GM12891 (cell line): ENCODE measurements at regions not wholly inside any gene's neighbourhood (a gene's known extent, or its start where the extent isn't known, plus 50 kb on each side); places are given as distances from the start of the nearest gene placed in this dataset.

Experiments
- DNase-seq: peaks from one replicate; pipeline ENCODE4 v3.0.0; 2011; ENCODE audit warnings: low spot score; ENCODE audit not compliant: insufficient read length
- FAIRE-seq: peaks from 2 replicates; lab custom pipeline; 2011; peaks lifted over from hg19 to GRCh38; lab: Jason Lieb, UNC
- PAX5 ChIP-seq: IDR thresholded peaks from 2 replicates; pipeline ENCODE4 v1.6.1; 2011; ENCODE audit warnings: low read length, moderate library complexity, mild to moderate bottlenecking; ENCODE audit not compliant: insufficient read depth, severe bottlenecking
- POLR2A ChIP-seq: IDR thresholded peaks from 2 replicates; pipeline ENCODE4 v1.6.1; 2011; ENCODE audit warnings: low read depth, low read length, control low read depth
- POLR2AphosphoS5 ChIP-seq: IDR thresholded peaks from 2 replicates; pipeline ENCODE4 v1.6.1; 2011; ENCODE audit warnings: low read depth, low read length, control low read depth
- POU2F2 ChIP-seq: IDR thresholded peaks from 2 replicates; pipeline ENCODE4 v1.6.1; 2011; ENCODE audit warnings: low read depth, mild to moderate bottlenecking, control low read depth, low read length, moderate library complexity
- SPI1 ChIP-seq: IDR thresholded peaks from 2 replicates; pipeline ENCODE4 v1.6.1; 2011; ENCODE audit warnings: low read depth, low read length, control low read depth
- TAF1 ChIP-seq: IDR thresholded peaks from 2 replicates; pipeline ENCODE4 v1.6.1; 2011; ENCODE audit warnings: low read depth, low read length, control low read depth

DNA sequence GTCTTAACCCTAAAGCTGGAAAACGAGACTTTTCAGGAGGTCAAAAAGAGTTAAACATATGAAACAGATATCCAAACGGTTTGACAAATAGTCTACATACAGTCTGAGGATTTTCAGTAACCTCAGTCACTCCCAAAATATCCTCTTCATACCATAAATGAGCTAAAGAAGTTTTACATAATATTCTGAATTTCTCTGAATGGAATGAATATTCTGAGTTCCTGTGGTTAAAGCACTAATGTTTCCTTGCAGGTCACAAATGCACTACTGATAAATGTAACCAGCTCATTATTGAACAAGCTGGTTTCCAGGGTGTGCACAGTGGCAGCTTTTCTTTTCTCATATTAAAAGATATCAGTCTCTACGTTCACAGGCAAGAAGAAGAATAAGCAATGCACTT is 137.4 kb upstream of the POU1F1 start:
- TF ChIP-seq TAF1 (no peak), POU2F2 (no peak), POLR2AphosphoS5 (no peak), PAX5 (no peak), SPI1 (no peak), POLR2A (no peak)
- FAIRE-seq, result no peak

DNA sequence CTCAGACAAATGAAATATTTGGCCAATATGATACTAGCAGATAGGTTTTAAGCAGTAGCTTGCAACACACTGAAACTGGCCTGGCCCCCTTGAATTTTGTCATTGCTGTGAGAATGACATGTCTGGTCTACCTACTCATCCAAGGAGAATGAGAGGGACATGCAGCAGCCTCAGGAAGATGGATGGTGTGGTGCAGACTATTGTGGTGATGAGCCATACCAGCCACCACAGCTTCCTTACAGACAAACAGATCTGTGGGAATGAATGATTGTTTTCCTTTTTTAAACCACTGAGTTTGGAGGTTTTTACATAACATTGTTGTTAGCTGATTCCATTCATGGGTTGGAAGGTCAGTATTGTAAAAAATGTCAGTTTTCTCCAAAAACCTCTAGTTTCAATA is 133.7 kb upstream of the POU1F1 start:
- DNase-seq (no peak), FAIRE-seq (no peak)
- TF ChIP-seq POLR2AphosphoS5 (no peak), PAX5 (no peak), POU2F2 (no peak), TAF1 (no peak), POLR2A (no peak), SPI1 (no peak)

More for the DNA sequence above, 137.4 kb upstream of the POU1F1 start:
- DNase-seq, result no peak

DNA sequence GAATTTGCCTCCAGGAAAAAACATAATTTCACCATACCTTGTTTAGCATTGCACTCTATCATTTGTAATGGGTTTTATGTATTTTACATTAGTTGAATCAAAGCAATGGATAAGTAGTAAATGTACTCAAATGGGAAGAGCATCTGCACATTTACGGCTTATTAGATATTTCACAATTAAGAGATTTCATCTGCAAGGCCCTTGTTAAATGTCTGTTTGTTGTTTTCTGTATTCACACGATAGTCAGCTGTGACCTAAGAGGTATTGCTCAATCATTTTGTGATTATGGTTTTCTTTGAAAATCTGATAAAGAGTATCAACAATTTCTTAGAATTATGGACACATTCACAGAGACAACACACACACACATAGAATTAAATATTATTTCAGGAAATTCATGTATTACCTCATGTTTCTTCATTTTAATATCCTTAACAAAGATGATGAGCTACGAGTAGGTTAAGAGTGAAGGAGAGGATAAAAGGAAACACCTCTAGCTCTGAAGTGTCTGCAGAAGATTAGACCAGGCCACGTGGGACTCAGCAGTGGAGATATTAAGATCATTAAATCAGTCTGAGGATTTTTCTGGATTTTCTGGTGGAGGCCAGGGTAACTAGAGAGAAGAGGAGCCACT is 121.9 kb upstream of the POU1F1 start:
- no peak for DNase-seq

DNA sequence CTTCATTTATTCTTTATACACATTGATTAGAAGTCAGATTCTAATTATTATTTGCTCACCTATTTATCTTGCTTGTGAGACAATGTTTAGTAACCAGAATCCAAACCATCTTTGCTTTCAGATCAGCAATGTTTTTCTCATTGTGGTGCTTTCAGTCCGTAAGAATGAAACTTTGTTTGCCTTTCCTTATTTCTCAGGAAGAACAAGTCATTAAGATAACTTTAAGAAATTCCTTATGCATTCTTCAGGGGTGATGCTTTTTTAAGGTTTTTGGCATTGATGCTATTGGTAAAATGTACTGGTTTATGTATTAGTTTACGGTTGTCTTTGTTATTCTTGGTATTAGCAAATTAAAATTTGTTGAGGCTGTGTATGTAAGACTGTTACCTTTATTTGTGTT is 120.8 kb upstream of the POU1F1 start:
- no peak for FAIRE-seq
- no peak for DNase-seq
- TF ChIP-seq POLR2AphosphoS5 (no peak), TAF1 (no peak), POLR2A (no peak), SPI1 (no peak), POU2F2 (no peak), PAX5 (no peak)

More for the DNA sequence above, 121.9 kb upstream of the POU1F1 start:
- no peak for FAIRE-seq
- TF ChIP-seq PAX5, result no peak
- no peak for TF ChIP-seq POLR2A
- TF ChIP-seq SPI1, result no peak
- no peak for TF ChIP-seq TAF1
- TF ChIP-seq POU2F2, result no peak
- no peak for TF ChIP-seq POLR2AphosphoS5

DNA sequence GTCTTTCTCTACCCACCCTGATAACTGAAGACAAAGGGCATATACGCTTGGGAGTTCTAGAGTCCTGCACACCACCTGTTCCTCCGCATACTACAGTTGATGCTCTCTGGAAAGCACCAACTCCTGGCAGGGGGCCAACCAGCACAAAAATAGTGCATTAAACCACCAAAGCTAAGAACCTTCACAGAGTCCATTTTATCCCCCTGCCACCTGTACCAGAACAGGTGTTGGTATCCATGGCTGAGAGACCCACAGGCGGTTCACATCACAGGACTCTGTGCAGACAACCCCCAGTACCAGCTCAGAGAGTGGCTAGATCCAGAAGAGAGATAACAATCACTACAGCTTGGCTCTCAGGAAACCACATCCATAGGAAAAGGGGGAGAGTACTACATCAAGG is 114.4 kb upstream of the POU1F1 start:
- FAIRE-seq (no peak), DNase-seq (no peak)
- TF ChIP-seq SPI1, result no peak
- TF ChIP-seq POLR2A, result no peak
- TF ChIP-seq PAX5, result no peak
- TF ChIP-seq POLR2AphosphoS5, result no peak
- no peak for TF ChIP-seq TAF1
- TF ChIP-seq POU2F2, result no peak

DNA sequence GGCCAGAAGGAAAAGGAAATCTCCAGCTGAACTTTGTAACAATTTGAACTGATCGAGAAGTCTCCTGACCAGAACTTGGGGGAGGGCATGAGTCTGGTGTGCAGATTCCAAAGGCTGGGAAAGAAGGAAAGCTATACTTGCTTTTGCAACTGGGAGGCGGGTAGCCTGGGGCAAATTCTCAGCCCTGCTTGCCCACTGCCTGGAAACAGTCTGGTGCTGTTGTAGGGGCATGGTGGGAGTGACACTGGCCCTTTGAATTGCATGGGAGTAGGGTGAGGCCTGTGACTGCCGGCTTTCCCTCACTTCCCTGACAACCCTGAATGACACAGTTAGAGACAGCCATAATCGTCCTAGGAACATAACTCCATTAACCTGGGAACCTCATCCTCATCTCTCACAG is 114.0 kb upstream of the POU1F1 start:
- TF ChIP-seq POU2F2, result no peak
- TF ChIP-seq POLR2AphosphoS5, result no peak
- no peak for TF ChIP-seq POLR2A
- no peak for TF ChIP-seq TAF1
- TF ChIP-seq SPI1, result no peak
- no peak for TF ChIP-seq PAX5
- DNase-seq (no peak), FAIRE-seq (no peak)

DNA sequence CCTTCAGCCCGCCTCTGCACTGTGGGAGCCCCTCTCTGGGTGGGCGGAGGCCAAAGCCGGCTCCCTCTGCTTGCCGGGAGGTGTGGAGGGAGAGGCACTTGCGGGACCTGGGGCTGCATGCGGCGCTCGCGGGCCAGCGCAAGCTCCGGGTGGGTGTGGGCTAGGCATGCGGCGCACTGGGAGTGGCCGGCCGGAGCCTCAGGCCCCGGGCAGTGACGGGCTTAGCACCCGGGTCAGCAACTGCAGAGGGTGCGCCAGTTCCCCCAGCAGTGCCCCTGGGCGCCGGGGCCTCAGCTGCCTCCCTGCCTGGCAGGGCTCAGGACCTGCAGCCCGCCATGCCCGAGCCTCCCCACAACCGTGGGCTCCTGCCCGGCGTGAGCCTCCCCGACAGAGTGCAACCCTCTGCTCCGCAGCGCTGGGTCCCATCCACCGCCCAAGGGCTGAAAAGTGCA is 98.9 kb upstream of the POU1F1 start:
- DNase-seq (no peak), FAIRE-seq (no peak)
- no peak for TF ChIP-seq TAF1
- no peak for TF ChIP-seq POLR2AphosphoS5
- TF ChIP-seq SPI1, result no peak
- TF ChIP-seq POU2F2, result no peak
- no peak for TF ChIP-seq PAX5
- TF ChIP-seq POLR2A, result no peak

DNA sequence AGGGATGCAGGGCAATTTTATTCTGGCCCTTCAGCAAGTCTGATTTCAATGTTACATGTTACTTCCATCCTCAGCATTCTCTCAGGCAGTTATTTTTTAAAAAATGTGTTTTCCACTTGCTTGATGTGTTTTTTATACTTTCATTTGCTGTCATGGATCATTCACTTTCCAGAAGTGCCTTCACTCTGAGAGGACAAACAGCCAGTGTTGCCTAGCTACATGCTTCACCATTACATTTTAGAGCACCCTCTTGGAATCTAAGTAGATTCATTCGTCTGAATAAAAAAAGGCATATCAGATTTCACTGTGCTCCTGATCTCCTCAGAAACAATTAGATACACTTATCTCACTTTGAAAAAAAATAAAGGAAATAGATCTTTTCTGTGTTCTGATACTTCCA is 93.6 kb upstream of the POU1F1 start:
- FAIRE-seq, result no peak
- DNase-seq, result no peak
- TF ChIP-seq POLR2A (no peak), POU2F2 (no peak), TAF1 (no peak), PAX5 (no peak), POLR2AphosphoS5 (no peak), SPI1 (no peak)

DNA sequence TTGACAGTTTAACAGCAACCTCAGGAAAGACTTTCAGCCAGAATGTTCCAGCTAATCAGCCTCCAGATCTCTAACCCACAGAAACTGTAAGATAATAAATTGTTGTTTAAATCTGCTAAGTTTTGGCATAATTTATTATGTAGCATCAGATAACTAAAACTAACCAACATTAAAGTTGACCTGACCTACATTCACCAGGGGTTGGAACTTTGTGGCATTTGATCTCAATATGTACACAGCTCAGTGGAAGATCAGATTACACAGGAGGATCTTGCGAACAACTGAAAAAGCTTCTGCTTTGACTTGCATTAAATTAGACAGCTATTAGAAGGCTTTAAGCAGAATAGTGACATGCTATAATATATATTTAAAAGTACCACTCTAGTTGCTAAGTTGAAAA is 91.4 kb upstream of the POU1F1 start:
- DNase-seq (no peak), FAIRE-seq (no peak)
- no peak for TF ChIP-seq POLR2AphosphoS5

DNA sequence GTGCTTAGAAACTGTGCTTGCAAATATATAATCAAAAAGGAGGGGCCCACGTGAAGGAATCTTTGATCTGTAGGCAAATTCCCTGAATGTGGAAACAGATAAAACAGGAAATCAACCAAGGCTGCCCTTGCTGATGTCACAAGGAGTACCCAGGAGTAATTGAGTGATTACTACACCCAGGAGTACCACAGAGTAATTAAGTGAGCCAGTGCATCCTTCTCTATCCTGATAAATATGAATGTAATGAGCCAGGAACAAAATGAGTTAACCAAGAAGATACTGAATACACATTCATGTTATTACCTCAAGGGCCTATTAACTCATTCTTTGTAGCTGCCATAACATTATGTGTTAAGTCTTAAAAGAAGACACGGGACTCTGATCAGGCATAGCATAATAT is 87.3 kb upstream of the POU1F1 start:
- TF ChIP-seq TAF1 (no peak), POU2F2 (no peak), POLR2A (no peak), POLR2AphosphoS5 (no peak), PAX5 (no peak), SPI1 (no peak)
- DNase-seq (no peak), FAIRE-seq (no peak)

DNA sequence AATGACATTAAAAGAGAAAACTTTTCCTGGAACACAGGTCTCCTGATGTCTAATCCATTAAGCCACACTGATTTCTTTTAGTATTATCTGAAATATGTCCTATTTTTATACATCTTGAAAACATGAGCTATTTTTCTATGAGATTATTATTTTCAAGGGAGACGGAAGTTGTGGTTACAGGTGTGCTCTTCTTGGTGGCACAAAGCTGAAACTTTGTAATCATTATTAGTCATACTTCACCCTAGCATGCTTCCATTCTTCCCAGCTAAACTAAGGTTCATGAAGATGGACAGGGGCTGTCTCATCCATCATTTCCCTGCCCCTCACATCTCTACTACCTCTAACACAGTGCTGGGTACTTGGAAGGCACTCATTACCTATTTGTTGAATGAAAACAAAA is 85.6 kb upstream of the POU1F1 start:
- FAIRE-seq (no peak), DNase-seq (no peak)
- TF ChIP-seq POLR2A (no peak), TAF1 (no peak), PAX5 (no peak), POU2F2 (no peak), SPI1 (no peak), POLR2AphosphoS5 (no peak)
